ENCODE measurements at regions not wholly inside any gene's neighbourhood (a gene's known extent, or its start where the extent isn't known, plus 50 kb on each side); places are given as distances from the start of the nearest gene placed in this dataset.

- no peak overlapping the region for H3K4me3 ChIP-seq (ENCODE audit: low read depth, low read length)
- DNase-seq (ENCODE audit: low read depth): no peak
- TF ChIP-seq CTCF (IDR thresholded peaks at IDR 0.05; ENCODE audit: insufficient read depth, low read length): no peak
These were observed 538.8 kb upstream of the SLC39A10 start for GRCh38 chr2:195118276-195118675.

GRCh38 chr2:195117011-195117410, 540.0 kb upstream of the SLC39A10 start:
- H3K4me3 ChIP-seq (ENCODE audit: low read depth, low read length): no peak overlapping the region
- DNase-seq (ENCODE audit: low read depth): no peak
- TF ChIP-seq CTCF (IDR thresholded peaks at IDR 0.05; ENCODE audit: insufficient read depth, low read length): no peak

- no peak for DNase-seq (ENCODE audit: low read depth)
- TF ChIP-seq CTCF (IDR thresholded peaks at IDR 0.05; ENCODE audit: insufficient read depth, low read length): no peak
- no peak overlapping the region for H3K4me3 ChIP-seq (ENCODE audit: low read depth, low read length)
These were observed 541.3 kb upstream of the SLC39A10 start for GRCh38 chr2:195115738-195116137.

- H3K4me3 ChIP-seq (ENCODE audit: low read depth, low read length): no peak overlapping the region
- TF ChIP-seq CTCF (IDR thresholded peaks at IDR 0.05; ENCODE audit: insufficient read depth, low read length): no peak
- DNase-seq (ENCODE audit: low read depth): no peak
These were observed 548.8 kb upstream of the SLC39A10 start for GRCh38 chr2:195108182-195108581.

GRCh38 chr2:195106681-195107380, 550.2 kb upstream of the SLC39A10 start:
- no peak for DNase-seq (ENCODE audit: low read depth)
- no peak overlapping the region for H3K4me3 ChIP-seq (ENCODE audit: low read depth, low read length)
- TF ChIP-seq CTCF (IDR thresholded peaks at IDR 0.05; ENCODE audit: insufficient read depth, low read length): no peak

GRCh38 chr2:195105581-195105980, 551.4 kb upstream of the SLC39A10 start:
- TF ChIP-seq CTCF (IDR thresholded peaks at IDR 0.05; ENCODE audit: insufficient read depth, low read length): no peak

GRCh38 chr2:195094330-195094729, 562.7 kb upstream of the SLC39A10 start:
- TF ChIP-seq CTCF (IDR thresholded peaks at IDR 0.05; ENCODE audit: insufficient read depth, low read length): no peak
- peak; percentile 63 for DNase-seq (ENCODE audit: low read depth)
- H3K4me3 ChIP-seq (ENCODE audit: low read depth, low read length): no peak overlapping the region

More at GRCh38 chr2:195105581-195105980, 551.4 kb upstream of the SLC39A10 start:
- H3K4me3 ChIP-seq (ENCODE audit: low read depth, low read length): no peak overlapping the region
- no peak for DNase-seq (ENCODE audit: low read depth)

All from fibroblast of the aortic adventitia (primary cell).